Skeletal muscle tissue (tissue), 3 donors: ENCODE measurements at regions not wholly inside any gene's neighbourhood (a gene's known extent, or its start where the extent isn't known, plus 50 kb on each side); places are given as distances from the start of the nearest gene placed in this dataset.

Source experiments
- H3K27ac ChIP-seq: one replicate; pipeline ENCODE4 v1.7.0; 2013; ENCODE audit warnings: mild to moderate bottlenecking, low read depth, low read length, inconsistent platforms
- H3K27me3 ChIP-seq, 3 donors: one replicate each; pipeline ENCODE4 v1.7.0; 2013; ENCODE audit warnings: low read length in 3 of 3; ENCODE audit not compliant: control insufficient read depth in 3 of 3, insufficient read depth in 3 of 3
- H3K36me3 ChIP-seq, 3 donors: one replicate each; pipeline ENCODE4 v1.7.0; 2013; ENCODE audit warnings: low read length in 3 of 3; ENCODE audit not compliant: control insufficient read depth in 3 of 3, insufficient read depth in 3 of 3
- H3K4me1 ChIP-seq, 3 donors: one replicate each; pipeline ENCODE4 v1.7.0; 2013; ENCODE audit warnings: low read length in 3 of 3, mild to moderate bottlenecking in 3 of 3; ENCODE audit not compliant: control insufficient read depth in 3 of 3, insufficient read depth in 3 of 3
- H3K4me3 ChIP-seq, 3 donors: one replicate each; pipeline ENCODE4 v1.7.0; 2013; ENCODE audit warnings: low read length in 3 of 3
- H3K9ac ChIP-seq, 3 donors: one replicate each; pipeline ENCODE4 v1.7.0; 2013; ENCODE audit warnings: low read length in 3 of 3, mild to moderate bottlenecking in 3 of 3, moderate library complexity in 2 of 3, low read depth in 1 of 3
- H3K9me3 ChIP-seq, 3 donors: one replicate each; pipeline ENCODE4 v1.7.0; 2013; ENCODE audit warnings: low read length in 3 of 3; ENCODE audit not compliant: control insufficient read depth in 3 of 3
- donor health status: Osteomylitis.

DNA sequence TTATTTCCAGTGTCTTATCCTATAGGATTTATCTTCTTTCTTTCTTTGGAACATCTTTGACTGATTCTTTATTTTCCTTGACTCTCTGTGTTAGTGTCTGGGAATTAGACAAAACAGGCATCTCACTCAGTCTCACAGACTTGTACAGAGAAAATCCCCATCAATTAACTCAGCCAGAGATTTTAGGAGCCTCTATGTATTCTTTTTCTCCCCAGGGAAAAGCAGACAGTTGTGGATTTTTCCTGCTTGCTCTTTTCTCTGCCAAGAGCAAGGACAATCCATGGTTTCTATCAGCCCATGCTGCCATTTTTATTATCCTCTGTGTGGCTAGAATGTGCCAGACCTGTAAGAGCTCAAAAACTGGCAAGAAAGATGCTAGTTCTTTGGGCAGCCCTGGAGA lies 595.1 kb downstream of the SNAPC1 start:
- Histone ChIP-seq H3K9me3 (peaks cover 0 to 2% (median 0%) of the 10 kb centered on the region in 3 donors), H3K4me3 (no peak overlapping the region)

GRCh38 chr14:62364161-62364560 lies 601.9 kb downstream of the SNAPC1 start:
- Histone ChIP-seq H3K4me3 (no peak overlapping the region), H3K27me3 (no peaks in the 10 kb centered on the region), H3K9ac (no peak overlapping the region), H3K4me1 (no peaks in the 10 kb centered on the region), H3K9me3 (no peaks in the 10 kb centered on the region), H3K27ac (no peak overlapping the region), H3K36me3 (no peaks in the 10 kb centered on the region)

More for the DNA sequence above, 595.1 kb downstream of the SNAPC1 start:
- no peak overlapping the region for H3K27ac ChIP-seq
- no peaks in the 10 kb centered on the region for H3K36me3 ChIP-seq
- H3K4me1 ChIP-seq = no peaks in the 10 kb centered on the region
- H3K27me3 ChIP-seq = no peaks in the 10 kb centered on the region
- no peak overlapping the region for H3K9ac ChIP-seq

DNA sequence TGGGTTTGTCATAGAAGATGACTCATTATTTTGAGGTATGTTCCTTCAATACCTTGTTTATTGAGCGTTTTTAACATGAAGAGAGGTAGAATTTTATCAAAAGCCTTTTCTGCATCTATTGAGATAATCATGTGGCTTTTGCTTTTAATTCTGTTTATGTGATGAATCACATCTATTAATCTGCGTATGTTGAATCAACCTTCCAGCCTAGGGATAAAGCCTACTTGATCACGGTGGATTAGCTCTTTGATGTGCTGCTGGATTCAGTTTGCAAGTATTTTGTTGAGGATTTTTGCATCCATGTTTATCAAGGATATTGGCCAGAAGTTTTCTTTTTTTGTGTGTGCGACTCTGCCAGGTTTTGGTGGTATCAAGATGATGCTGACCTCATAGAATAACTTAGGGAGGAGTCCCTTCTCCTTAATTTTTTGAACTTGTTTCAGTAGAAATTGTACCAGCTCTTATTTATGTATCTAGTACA lies 602.6 kb downstream of the SNAPC1 start:
- H3K9me3 ChIP-seq = no peaks in the 10 kb centered on the region
- H3K4me1 ChIP-seq = no peaks in the 10 kb centered on the region
- no peaks in the 10 kb centered on the region for H3K27me3 ChIP-seq
- H3K27ac ChIP-seq = no peak overlapping the region
- H3K36me3 ChIP-seq = no peaks in the 10 kb centered on the region
- no peak overlapping the region for H3K4me3 ChIP-seq
- H3K9ac ChIP-seq = no peak overlapping the region

DNA sequence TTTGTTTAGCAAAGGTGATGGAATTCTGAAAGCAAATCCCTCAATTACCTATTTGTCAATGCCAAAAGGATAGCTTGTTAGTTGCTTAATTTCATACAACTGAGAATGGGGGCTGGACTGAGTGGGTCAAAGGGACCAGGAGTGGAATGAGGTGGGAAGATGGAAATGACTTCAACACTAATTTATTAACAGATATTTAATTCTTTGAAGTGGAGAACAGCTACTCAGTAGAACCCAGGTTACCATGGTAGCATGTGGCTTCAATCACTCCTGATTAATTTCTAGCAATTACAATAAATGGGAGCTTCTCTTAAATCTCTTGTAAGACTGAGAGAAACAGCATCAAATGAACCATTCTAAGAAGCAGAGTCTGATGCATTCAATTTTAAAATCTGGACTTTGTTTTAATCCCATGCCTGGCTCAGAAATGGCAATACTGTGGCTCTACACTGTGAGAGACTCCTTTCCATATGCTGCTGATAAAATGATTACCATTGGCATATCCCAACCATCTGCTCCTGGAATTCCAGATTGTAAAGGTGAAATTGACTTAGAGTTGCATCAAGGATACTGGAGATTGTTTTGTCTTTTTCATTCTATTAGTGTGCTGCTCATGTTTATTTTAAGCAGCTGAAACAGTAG lies 607.8 kb downstream of the SNAPC1 start:
- H3K9ac ChIP-seq = no peak overlapping the region
- H3K27ac ChIP-seq = no peak overlapping the region
- H3K9me3 ChIP-seq = no peaks in the 10 kb centered on the region
- no peaks in the 10 kb centered on the region for H3K27me3 ChIP-seq
- no peaks in the 10 kb centered on the region for H3K4me1 ChIP-seq
- no peaks in the 10 kb centered on the region for H3K36me3 ChIP-seq
- no peak overlapping the region for H3K4me3 ChIP-seq

GRCh38 chr14:62373944-62374343 lies 611.7 kb downstream of the SNAPC1 start:
- H3K9ac ChIP-seq = no peak overlapping the region
- H3K36me3 ChIP-seq = no peaks in the 10 kb centered on the region
- H3K4me1 ChIP-seq = no peaks in the 10 kb centered on the region
- H3K27me3 ChIP-seq = no peaks in the 10 kb centered on the region
- H3K9me3 ChIP-seq = no peaks in the 10 kb centered on the region
- no peak overlapping the region for H3K27ac ChIP-seq
- H3K4me3 ChIP-seq = no peak overlapping the region

DNA sequence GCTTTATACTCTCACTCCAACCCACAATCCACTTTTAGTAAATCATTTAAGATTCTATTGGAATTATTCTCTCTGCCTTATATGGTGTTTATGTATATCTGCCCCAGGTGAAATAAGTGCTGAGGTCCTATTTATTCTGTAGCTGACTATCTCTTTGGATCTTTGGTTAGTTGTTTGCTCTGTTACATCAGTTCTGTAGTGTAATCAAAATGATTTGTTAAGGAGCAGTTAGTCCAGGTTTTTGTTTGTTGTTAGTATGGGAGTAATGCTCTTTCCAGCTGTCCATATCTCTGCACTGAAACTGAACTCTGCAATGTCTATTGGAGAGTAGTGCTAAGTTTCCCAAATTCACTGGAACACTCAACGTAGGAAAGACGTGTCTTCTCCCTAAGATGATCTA lies 615.8 kb downstream of the SNAPC1 start:
- no peak overlapping the region for H3K4me3 ChIP-seq
- H3K9me3 ChIP-seq = no peaks in the 10 kb centered on the region
- no peaks in the 10 kb centered on the region for H3K4me1 ChIP-seq
- no peak overlapping the region for H3K27ac ChIP-seq
- no peaks in the 10 kb centered on the region for H3K27me3 ChIP-seq
- H3K36me3 ChIP-seq = no peaks in the 10 kb centered on the region
- no peak overlapping the region for H3K9ac ChIP-seq

DNA sequence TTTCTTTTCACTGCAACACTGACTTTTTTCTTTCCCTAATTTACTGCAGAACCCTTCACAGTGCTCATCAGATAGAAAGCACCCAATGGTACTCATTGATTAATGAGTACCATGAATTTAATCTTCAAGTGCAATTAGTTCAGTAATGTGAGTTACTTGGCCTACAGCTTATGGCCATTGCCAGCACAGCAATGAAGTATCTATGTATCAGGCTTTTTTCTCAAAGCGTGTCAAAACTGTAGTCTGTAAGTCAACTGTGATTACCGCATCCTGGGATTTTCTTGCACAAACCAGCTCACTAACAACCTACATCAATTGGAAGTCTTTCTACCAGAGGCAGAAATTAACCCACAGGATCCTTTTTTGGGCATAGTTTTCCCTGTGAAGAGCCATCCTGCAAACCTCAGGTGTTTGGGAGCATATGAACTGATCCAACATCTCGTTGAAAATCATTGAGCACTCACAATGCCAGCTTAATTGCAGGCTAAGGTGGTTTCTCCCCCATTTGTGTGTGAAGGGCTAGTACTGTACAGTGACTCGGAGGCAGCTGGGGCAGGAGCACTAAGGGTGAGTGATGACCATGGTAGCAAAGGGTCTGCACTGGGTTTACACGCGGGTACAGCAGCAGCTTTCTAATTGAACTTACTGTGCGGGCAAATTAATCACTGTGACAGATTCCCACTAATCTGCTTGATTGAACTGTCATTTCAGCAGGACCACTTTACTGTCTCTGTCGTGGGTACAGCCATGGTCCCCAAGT lies 619.3 kb downstream of the SNAPC1 start:
- H3K27ac ChIP-seq = no peak overlapping the region
- no peak overlapping the region for H3K4me3 ChIP-seq
- H3K9me3 ChIP-seq = no peaks in the 10 kb centered on the region
- no peaks in the 10 kb centered on the region for H3K4me1 ChIP-seq
- no peaks in the 10 kb centered on the region for H3K36me3 ChIP-seq
- no peaks in the 10 kb centered on the region for H3K27me3 ChIP-seq
- H3K9ac ChIP-seq = no peak overlapping the region

- Histone ChIP-seq H3K27me3 (no peaks in the 10 kb centered on the region), H3K9me3 (no peaks in the 10 kb centered on the region), H3K4me1 (no peaks in the 10 kb centered on the region), H3K9ac (no peak overlapping the region), H3K36me3 (no peaks in the 10 kb centered on the region), H3K4me3 (no peak overlapping the region), H3K27ac (no peak overlapping the region)
These were observed 636.1 kb downstream of the KCNH5 start for GRCh38 chr14:62409169-62409568.

DNA sequence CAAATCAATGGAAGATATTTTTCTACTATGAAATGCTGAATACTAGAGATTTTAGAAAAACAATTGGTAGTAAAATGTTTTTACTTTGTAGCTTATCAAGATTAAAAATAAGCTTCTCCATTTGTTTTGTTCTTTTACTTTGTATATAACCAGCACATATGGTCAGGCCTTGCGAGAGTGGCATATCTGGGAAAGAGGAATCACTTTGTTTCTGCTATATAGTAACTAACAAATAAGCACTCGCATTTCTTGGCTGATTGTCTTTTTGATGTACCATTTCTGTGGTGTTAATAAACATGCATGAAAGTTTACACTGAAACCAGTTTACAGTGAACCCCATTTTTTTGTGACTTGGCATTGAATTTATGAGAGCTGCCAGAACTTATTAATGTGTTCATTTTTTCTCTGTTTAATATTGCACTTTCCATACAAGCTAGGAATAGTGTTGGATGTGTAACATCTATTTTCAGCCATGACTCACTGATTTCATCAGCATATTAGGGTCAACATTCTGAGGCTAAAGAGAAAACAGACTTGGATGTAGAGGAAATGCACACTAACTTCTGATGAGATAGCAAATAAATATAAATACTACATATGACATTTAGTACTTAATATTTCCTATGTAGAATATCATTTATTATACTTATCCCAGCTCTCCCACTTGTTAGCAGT lies 635.5 kb downstream of the KCNH5 start:
- Histone ChIP-seq H3K9me3 (no peaks in the 10 kb centered on the region), H3K27ac (no peak overlapping the region), H3K27me3 (no peaks in the 10 kb centered on the region), H3K9ac (no peak overlapping the region), H3K36me3 (no peaks in the 10 kb centered on the region), H3K4me3 (no peak overlapping the region), H3K4me1 (no peaks in the 10 kb centered on the region)

DNA sequence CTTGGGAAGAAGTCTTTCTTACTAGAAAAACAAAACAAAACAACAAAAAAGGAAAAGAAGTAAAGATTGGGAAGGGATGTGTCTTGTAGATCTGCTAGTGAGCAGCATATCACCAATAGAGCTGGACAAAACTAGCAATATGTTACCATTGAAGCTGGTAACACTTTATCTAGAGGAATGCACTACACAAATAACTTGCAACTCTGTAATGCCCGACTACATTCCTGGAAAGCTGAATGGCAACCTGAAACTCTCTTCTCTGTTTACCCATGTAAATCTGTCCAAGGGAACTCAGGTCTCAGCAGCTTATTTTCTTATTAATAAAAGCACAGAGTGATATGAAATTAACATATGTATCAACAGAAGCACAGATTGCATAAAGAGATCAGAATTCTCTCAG lies 624.4 kb downstream of the KCNH5 start:
- H3K27ac ChIP-seq = no peak overlapping the region
- no peak overlapping the region for H3K4me3 ChIP-seq
- no peaks in the 10 kb centered on the region for H3K27me3 ChIP-seq
- no peaks in the 10 kb centered on the region for H3K4me1 ChIP-seq
- no peaks in the 10 kb centered on the region for H3K36me3 ChIP-seq
- peaks cover 0 to 2% (median 0%) of the 10 kb centered on the region in 3 donors for H3K9me3 ChIP-seq
- no peak overlapping the region for H3K9ac ChIP-seq
